ENCODE measurements at regions not wholly inside any gene's neighbourhood (a gene's known extent, or its start where the extent isn't known, plus 50 kb on each side); places are given as distances from the start of the nearest gene placed in this dataset.

DNA sequence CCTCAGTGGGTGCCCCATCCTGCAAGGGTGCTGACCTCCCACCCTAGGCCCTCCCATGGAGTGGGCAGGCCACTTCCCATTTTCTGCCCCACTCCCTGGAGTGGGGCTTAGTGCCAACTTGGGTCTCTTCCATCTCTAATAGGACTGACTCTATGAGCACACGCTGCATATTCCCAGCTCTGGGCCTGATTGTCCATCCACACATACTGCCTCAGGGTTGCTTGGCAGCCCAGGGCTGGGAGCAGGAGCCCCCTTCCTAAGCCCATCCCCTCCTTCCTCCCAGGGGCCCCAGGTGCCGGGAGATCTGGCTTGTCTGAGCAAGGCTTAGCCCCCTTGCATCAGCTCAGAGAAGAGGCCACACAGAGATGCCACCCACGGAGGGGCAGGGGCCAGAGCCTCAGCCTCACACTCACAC lies 55.1 kb downstream of the PJA1 start:
- no peak for DNase-seq (ENCODE audit: low read depth in 3 of 3, low spot score in 2 of 3)

- DNase-seq (ENCODE audit: low read depth in 3 of 3, low spot score in 2 of 3), result no peak
Observed at GRCh38 chrX:69109706-69110105, 55.5 kb downstream of the PJA1 start.

DNA sequence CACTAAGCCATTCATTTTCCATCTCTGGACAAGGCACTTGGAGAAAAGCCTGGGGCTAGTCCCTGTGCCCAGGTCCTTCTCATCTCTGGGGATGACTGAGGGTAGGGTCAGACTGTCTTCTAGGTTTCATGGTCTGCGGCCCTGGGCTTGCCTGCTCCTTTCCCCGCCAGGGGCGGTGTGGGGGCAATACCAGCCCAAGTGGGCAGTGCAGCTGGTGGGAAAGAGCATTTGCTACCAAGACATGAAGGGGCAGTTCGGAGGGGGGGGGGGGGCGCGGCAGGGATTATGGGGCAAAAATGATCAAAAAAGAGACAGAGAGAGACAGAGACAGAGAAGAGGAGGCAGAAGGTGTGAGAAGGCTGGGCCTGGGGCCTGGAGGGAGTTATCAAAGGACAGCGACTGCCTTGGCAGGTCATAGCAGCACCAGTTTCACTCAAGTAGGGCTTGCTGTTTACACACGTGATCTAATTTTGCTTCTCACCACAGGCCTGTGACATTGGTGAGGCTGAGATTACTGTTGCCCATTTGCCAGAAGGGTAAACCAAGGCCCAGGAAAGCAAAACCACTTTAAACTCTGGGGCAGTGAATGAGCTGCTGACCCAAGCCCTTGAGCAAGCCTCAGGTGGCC lies 56.1 kb downstream of the PJA1 start:
- no peak for DNase-seq (ENCODE audit: low read depth in 3 of 3, low spot score in 2 of 3)

DNA sequence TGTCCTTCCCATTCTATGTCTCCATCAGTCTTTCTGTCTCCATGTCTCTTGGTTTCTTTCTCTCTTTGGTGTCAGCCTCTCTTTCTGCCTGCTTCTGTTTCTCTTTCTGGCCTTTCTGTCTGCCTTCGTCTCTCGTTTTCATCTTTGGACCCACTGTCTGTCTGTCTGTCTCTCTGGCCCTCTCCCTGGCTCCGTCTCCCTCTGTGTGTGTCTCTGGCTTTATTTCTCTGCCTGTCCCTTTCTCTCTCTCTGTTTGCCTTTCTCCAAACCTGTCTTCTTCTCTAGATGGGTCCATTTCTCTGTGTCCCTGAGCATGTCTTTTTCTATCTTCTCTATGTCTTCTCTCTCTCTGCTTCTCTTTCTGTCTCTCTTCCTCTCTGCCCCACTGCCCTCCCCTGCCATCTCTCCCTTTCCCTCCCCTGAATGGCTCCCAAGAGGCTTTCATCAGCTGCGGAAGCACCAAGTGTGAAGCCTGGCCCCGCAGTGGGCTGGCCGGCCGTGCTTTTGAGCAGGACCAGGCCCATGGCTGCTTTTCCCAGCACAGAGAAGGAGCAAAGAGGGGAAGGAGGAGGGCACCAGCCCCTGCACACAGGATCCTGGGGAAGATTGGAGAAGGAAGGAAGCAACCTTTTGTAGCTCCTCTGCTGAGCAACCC lies 57.4 kb downstream of the PJA1 start:
- no peak for DNase-seq (ENCODE audit: low read depth in 3 of 3, low spot score in 2 of 3)

GRCh38 chrX:69107231-69107739 lies 58.0 kb downstream of the PJA1 start:
- peak in 1 of 3 donors; percentile 31 for DNase-seq (ENCODE audit: low read depth in 3 of 3, low spot score in 2 of 3)

- DNase-seq (ENCODE audit: low read depth in 3 of 3, low spot score in 2 of 3), result no peak
Observed at GRCh38 chrX:69104756-69105434, 60.4 kb downstream of the PJA1 start.

DNA sequence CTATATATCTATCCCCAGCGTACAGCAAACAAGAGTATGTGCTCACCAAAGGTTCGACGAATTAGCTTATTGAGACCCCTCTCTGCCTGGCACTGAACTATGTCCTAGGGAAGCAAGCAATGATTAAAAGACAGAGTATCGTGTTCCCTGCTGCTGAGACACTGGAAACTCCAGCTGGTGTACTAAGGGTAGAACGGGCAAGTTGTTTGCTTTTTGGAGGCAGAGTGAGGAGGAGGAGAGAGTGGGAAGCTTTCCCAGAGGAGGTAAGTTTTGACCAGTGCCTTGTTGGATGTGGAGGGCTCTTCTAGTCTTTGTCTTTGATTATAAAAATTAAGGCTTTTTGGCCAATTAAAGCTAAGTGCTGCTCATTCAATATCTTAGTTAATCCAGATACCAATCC lies 61.7 kb downstream of the PJA1 start:
- no peak for DNase-seq (ENCODE audit: low read depth in 3 of 3, low spot score in 2 of 3)

DNA sequence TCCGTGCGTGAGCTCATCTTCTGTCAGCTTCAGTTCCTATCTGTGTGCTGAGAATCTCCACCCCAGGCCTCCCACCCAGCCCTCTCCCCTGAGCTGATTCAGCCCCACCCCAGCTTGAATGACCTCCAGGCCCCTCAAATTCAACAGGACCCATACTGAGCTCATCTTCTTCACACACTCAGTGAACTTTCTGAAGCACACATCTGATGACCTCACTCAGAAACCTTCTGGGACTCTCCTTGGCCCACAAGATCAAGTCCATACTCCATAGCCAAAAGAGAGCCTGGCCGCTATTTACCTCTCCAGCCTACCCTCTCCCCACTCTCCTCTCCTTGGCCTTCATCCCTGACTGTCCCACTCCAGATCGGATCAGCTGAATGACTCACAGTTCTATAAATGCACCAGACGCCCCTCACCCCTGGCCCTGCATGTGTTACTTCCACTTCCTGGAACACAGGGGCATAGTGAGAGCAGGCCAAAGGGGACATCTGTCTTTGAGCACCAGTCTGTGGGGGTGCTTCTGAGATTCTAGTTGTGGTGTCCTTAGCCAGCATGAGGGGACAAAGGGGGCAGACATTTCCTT lies 62.5 kb downstream of the PJA1 start:
- DNase-seq (ENCODE audit: low read depth in 3 of 3, low spot score in 2 of 3), result no peak

GRCh38 chrX:69101683-69102251 lies 63.5 kb downstream of the PJA1 start:
- DNase-seq (ENCODE audit: low read depth in 3 of 3, low spot score in 2 of 3), result no peak

- DNase-seq (ENCODE audit: low read depth in 3 of 3, low spot score in 2 of 3), result no peak
Observed at GRCh38 chrX:69100478-69100877, 64.8 kb downstream of the PJA1 start.

DNA sequence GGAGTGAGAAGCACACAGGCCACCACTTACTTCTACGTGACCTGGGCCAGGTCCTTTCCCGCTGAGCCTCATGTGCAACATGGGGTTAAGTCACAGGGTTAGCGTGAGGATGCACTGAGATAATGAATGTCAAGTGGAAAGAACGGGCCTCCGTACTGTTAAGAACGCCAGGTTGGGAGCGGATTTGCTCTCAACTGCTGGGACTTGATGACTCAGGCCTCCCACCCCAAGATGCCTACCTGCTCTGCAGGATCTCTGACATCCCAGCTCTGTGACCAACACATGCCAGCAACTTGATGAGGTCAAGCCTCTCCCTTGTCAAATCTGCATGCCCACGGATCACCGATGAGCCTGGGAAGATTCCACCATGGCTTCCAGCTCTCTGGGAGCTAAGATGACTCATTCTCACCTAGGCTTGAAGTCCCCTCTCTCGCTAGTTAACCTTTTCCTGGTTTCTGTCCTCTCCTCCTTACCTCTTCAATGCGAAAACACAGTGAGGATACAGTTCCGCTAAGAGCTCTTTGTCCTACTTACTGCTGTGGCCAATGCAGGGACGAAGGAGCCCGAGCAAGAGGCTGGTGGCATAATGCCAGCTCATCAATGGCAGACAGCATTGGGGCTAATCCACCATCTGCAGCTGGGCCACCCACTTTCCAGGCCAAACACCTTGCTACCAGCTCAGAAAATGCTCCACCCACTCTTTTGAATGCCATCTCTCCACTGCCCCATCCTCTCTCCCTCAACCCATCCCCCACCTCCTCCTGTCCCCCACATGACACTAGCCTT lies 67.6 kb downstream of the PJA1 start:
- no peak for DNase-seq (ENCODE audit: low read depth in 3 of 3, low spot score in 2 of 3)

- DNase-seq (ENCODE audit: low read depth in 3 of 3, low spot score in 2 of 3), result no peak
Observed at GRCh38 chrX:69096963-69097362, 68.3 kb downstream of the PJA1 start.

- no peak for DNase-seq (ENCODE audit: low read depth in 3 of 3, low spot score in 2 of 3)
Observed at GRCh38 chrX:69094977-69095669, 70.1 kb downstream of the PJA1 start.

- DNase-seq (ENCODE audit: low read depth in 3 of 3, low spot score in 2 of 3), result no peak
Observed at GRCh38 chrX:69093960-69094871, 71.0 kb downstream of the PJA1 start.

- DNase-seq (ENCODE audit: low read depth in 3 of 3, low spot score in 2 of 3), result no peak
Observed at GRCh38 chrX:69090022-69090421, 75.2 kb downstream of the PJA1 start.

GRCh38 chrX:69089203-69089602 lies 76.0 kb downstream of the PJA1 start:
- DNase-seq (ENCODE audit: low read depth in 3 of 3, low spot score in 2 of 3), result no peak

GRCh38 chrX:69088171-69088938 lies 76.9 kb downstream of the PJA1 start:
- no peak for DNase-seq (ENCODE audit: low read depth in 3 of 3, low spot score in 2 of 3)

DNA sequence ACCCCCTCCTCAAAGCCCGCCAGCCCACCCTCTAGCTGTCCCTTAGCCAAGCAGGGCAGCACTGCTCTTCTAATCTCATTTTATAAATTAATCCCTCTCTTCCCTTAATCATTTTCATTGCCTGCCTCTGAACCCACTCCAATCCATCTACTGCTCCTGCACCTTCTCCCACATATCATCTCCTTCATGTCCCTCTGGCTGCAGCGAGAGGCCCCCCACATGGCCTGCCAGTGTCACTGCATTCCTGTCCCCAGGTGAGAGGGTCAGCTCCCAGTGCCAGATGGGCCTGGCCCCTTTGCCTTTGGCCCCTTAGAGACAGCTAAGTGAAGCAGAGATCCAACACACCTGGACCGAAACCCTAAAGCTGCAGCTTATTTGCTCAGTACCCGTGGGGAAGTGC lies 79.4 kb downstream of the PJA1 start:
- DNase-seq (ENCODE audit: low read depth in 3 of 3, low spot score in 2 of 3), result no peak
